ENCODE measurements at regions not wholly inside any gene's neighbourhood (a gene's known extent, or its start where the extent isn't known, plus 50 kb on each side); places are given as distances from the start of the nearest gene placed in this dataset.

GRCh38 chr18:39031647-39032046, 1466.0 kb upstream of the CELF4 start:
- no peaks in the 10 kb centered on the region for H3K4me1 ChIP-seq (ENCODE audit: control insufficient read depth in 1 of 2, extremely low read depth in 1 of 2, insufficient read depth in 2 of 2, low read length in 2 of 2)
- ChIA-PET POLR2A (interaction anchor here in 1 of 2 donors (0.6 kb wide), 1 partner anchor 12 kb away, joined by 3 read pairs; no protein-coding TSS in a partner anchor), CTCF (no interaction called here)
- H3K27me3 Mint-ChIP-seq: no peaks in the 10 kb centered on the region
- DNase-seq (no peak), ATAC-seq (replicated peaks in 1 of 4) (no peak)
- no peaks in the 10 kb centered on the region for H3K4me1 Mint-ChIP-seq
- no peaks in the 10 kb centered on the region for H3K27me3 ChIP-seq (replicated peaks in 1 of 2; ENCODE audit: control insufficient read depth in 2 of 2, extremely low read depth in 1 of 2, insufficient read depth in 2 of 2, low read length in 1 of 2)
- H3K36me3 Mint-ChIP-seq: no peaks in the 10 kb centered on the region
- no peak overlapping the region for H3K27ac ChIP-seq (ENCODE audit: low read length)
- H3K9me3 ChIP-seq: no peaks in the 10 kb centered on the region
- H3K4me3 ChIP-seq (ENCODE audit: control insufficient read depth in 1 of 2, extremely low read depth in 1 of 2, low read length in 1 of 2): no peak overlapping the region
- H3K9me3 Mint-ChIP-seq: peaks cover 0 to 3% (median under 1%) of the 10 kb centered on the region in 3 donors
- WGBS (ENCODE audit: insufficient coverage): 64% methylated on average over 3 of the region's 3 CpGs
- no peaks in the 10 kb centered on the region for H3K36me3 ChIP-seq (ENCODE audit: control insufficient read depth in 2 of 2, extremely low read depth in 1 of 2, insufficient read depth in 1 of 2, low read length in 1 of 2)
- H3K4me3 Mint-ChIP-seq: no peak overlapping the region
- H3K27ac Mint-ChIP-seq: no peak overlapping the region

GRCh38 chr18:39030124-39030655, 1464.6 kb upstream of the CELF4 start:
- no peaks in the 10 kb centered on the region for H3K27me3 ChIP-seq (replicated peaks in 1 of 2; ENCODE audit: control insufficient read depth in 2 of 2, extremely low read depth in 1 of 2, insufficient read depth in 2 of 2, low read length in 1 of 2)
- Mint-ChIP-seq H3K4me1 (no peaks in the 10 kb centered on the region), H3K27ac (no peak overlapping the region), H3K36me3 (no peaks in the 10 kb centered on the region), H3K9me3 (peaks cover 0 to 3% (median 2%) of the 10 kb centered on the region in 3 donors), H3K4me3 (no peak overlapping the region), H3K27me3 (no peaks in the 10 kb centered on the region)
- H3K4me1 ChIP-seq (ENCODE audit: control insufficient read depth in 1 of 2, extremely low read depth in 1 of 2, insufficient read depth in 2 of 2, low read length in 2 of 2): no peaks in the 10 kb centered on the region
- no peak for ATAC-seq (replicated peaks in 1 of 4)
- H3K27ac ChIP-seq (ENCODE audit: low read length): no peak overlapping the region
- no peaks in the 10 kb centered on the region for H3K36me3 ChIP-seq (ENCODE audit: control insufficient read depth in 2 of 2, extremely low read depth in 1 of 2, insufficient read depth in 1 of 2, low read length in 1 of 2)
- H3K9me3 ChIP-seq: no peaks in the 10 kb centered on the region
- POLR2A ChIA-PET: no interaction called here
- DNase-seq: no peak
- no peak overlapping the region for H3K4me3 ChIP-seq (ENCODE audit: control insufficient read depth in 1 of 2, extremely low read depth in 1 of 2, low read length in 1 of 2)
- no CpG with 5 or more reads among the region's 2 CpGs for WGBS (ENCODE audit: insufficient coverage)
- CTCF ChIA-PET: no interaction called here

- CTCF ChIA-PET: no interaction called here
- no peaks in the 10 kb centered on the region for H3K27me3 ChIP-seq (replicated peaks in 1 of 2; ENCODE audit: control insufficient read depth in 2 of 2, extremely low read depth in 1 of 2, insufficient read depth in 2 of 2, low read length in 1 of 2)
These were observed 1459.9 kb upstream of the CELF4 start for GRCh38 chr18:39025531-39025930.

GRCh38 chr18:39019989-39020388, 1454.4 kb upstream of the CELF4 start:
- no peaks in the 10 kb centered on the region for H3K4me1 Mint-ChIP-seq
- H3K36me3 Mint-ChIP-seq: no peaks in the 10 kb centered on the region
- H3K27ac ChIP-seq (ENCODE audit: low read length): no peak overlapping the region
- ATAC-seq (replicated peaks in 1 of 4) (no peak), DNase-seq (no peak)
- no peak overlapping the region for H3K4me3 ChIP-seq (ENCODE audit: control insufficient read depth in 1 of 2, extremely low read depth in 1 of 2, low read length in 1 of 2)
- CTCF ChIA-PET: no interaction called here
- H3K9me3 ChIP-seq: no peaks in the 10 kb centered on the region
- no peaks in the 10 kb centered on the region for H3K27me3 ChIP-seq (replicated peaks in 1 of 2; ENCODE audit: control insufficient read depth in 2 of 2, extremely low read depth in 1 of 2, insufficient read depth in 2 of 2, low read length in 1 of 2)
- peaks cover 0 to 9% (median 4%) of the 10 kb centered on the region in 3 donors for H3K9me3 Mint-ChIP-seq
- H3K27ac Mint-ChIP-seq: no peak overlapping the region
- no peaks in the 10 kb centered on the region for H3K27me3 Mint-ChIP-seq
- POLR2A ChIA-PET: interaction anchor here in 1 of 2 donors (0.6 kb wide), 2 partner anchors 125 to 712 kb away, joined by 3 to 7 read pairs; no protein-coding TSS in a partner anchor
- H3K4me3 Mint-ChIP-seq: no peak overlapping the region
- WGBS (ENCODE audit: insufficient coverage): 64% methylated on average over 2 of the region's 3 CpGs
- no peaks in the 10 kb centered on the region for H3K36me3 ChIP-seq (ENCODE audit: control insufficient read depth in 2 of 2, extremely low read depth in 1 of 2, insufficient read depth in 1 of 2, low read length in 1 of 2)
- no peaks in the 10 kb centered on the region for H3K4me1 ChIP-seq (ENCODE audit: control insufficient read depth in 1 of 2, extremely low read depth in 1 of 2, insufficient read depth in 2 of 2, low read length in 2 of 2)

More at GRCh38 chr18:39025531-39025930, 1459.9 kb upstream of the CELF4 start:
- Mint-ChIP-seq H3K4me3 (no peak overlapping the region), H3K27ac (no peak overlapping the region), H3K27me3 (no peaks in the 10 kb centered on the region), H3K4me1 (no peaks in the 10 kb centered on the region), H3K9me3 (peaks cover 0 to 4% (median 2%) of the 10 kb centered on the region in 3 donors), H3K36me3 (no peaks in the 10 kb centered on the region)
- Histone ChIP-seq H3K9me3 (no peaks in the 10 kb centered on the region), H3K4me3 (ENCODE audit: control insufficient read depth in 1 of 2, extremely low read depth in 1 of 2, low read length in 1 of 2) (no peak overlapping the region), H3K36me3 (ENCODE audit: control insufficient read depth in 2 of 2, extremely low read depth in 1 of 2, insufficient read depth in 1 of 2, low read length in 1 of 2) (no peaks in the 10 kb centered on the region), H3K27ac (ENCODE audit: low read length) (no peak overlapping the region), H3K4me1 (ENCODE audit: control insufficient read depth in 1 of 2, extremely low read depth in 1 of 2, insufficient read depth in 2 of 2, low read length in 2 of 2) (no peaks in the 10 kb centered on the region)
- no peak for ATAC-seq (replicated peaks in 1 of 4)
- no peak for DNase-seq
- no CpG with 5 or more reads among the region's 2 CpGs for WGBS (ENCODE audit: insufficient coverage)
- POLR2A ChIA-PET: no interaction called here

- H3K4me1 ChIP-seq (ENCODE audit: control insufficient read depth in 1 of 2, extremely low read depth in 1 of 2, insufficient read depth in 2 of 2, low read length in 2 of 2): no peaks in the 10 kb centered on the region
- no peaks in the 10 kb centered on the region for H3K36me3 Mint-ChIP-seq
- CTCF ChIA-PET: no interaction called here
- H3K9me3 ChIP-seq: no peaks in the 10 kb centered on the region
- POLR2A ChIA-PET: no interaction called here
- H3K27ac ChIP-seq (ENCODE audit: low read length): no peak overlapping the region
- no peak overlapping the region for H3K27ac Mint-ChIP-seq
- H3K27me3 Mint-ChIP-seq: peaks cover 0 to 3% of the 10 kb centered on the region in 2 donors
- peaks cover 3 to 12% (median 11%) of the 10 kb centered on the region in 3 donors for H3K9me3 Mint-ChIP-seq
- H3K27me3 ChIP-seq (replicated peaks in 1 of 2; ENCODE audit: control insufficient read depth in 2 of 2, extremely low read depth in 1 of 2, insufficient read depth in 2 of 2, low read length in 1 of 2): no peaks in the 10 kb centered on the region
- no peak overlapping the region for H3K4me3 Mint-ChIP-seq
- WGBS (ENCODE audit: insufficient coverage): no CpG with 5 or more reads among the region's 5 CpGs
- no peaks in the 10 kb centered on the region for H3K4me1 Mint-ChIP-seq
- no peak overlapping the region for H3K4me3 ChIP-seq (ENCODE audit: control insufficient read depth in 1 of 2, extremely low read depth in 1 of 2, low read length in 1 of 2)
- H3K36me3 ChIP-seq (ENCODE audit: control insufficient read depth in 2 of 2, extremely low read depth in 1 of 2, insufficient read depth in 1 of 2, low read length in 1 of 2): no peaks in the 10 kb centered on the region
- ATAC-seq (replicated peaks in 1 of 4) (no peak), DNase-seq (no peak)
These were observed 1441.7 kb upstream of the CELF4 start for GRCh38 chr18:39007031-39007902.

- Histone ChIP-seq H3K27ac (ENCODE audit: low read length) (no peak overlapping the region), H3K9me3 (no peaks in the 10 kb centered on the region), H3K4me1 (ENCODE audit: control insufficient read depth in 1 of 2, extremely low read depth in 1 of 2, insufficient read depth in 2 of 2, low read length in 2 of 2) (no peaks in the 10 kb centered on the region), H3K27me3 (replicated peaks in 1 of 2; ENCODE audit: control insufficient read depth in 2 of 2, extremely low read depth in 1 of 2, insufficient read depth in 2 of 2, low read length in 1 of 2) (no peaks in the 10 kb centered on the region), H3K36me3 (ENCODE audit: control insufficient read depth in 2 of 2, extremely low read depth in 1 of 2, insufficient read depth in 1 of 2, low read length in 1 of 2) (no peaks in the 10 kb centered on the region), H3K4me3 (ENCODE audit: control insufficient read depth in 1 of 2, extremely low read depth in 1 of 2, low read length in 1 of 2) (no peak overlapping the region)
- ChIA-PET CTCF (no interaction called here), POLR2A (no interaction called here)
- no peaks in the 10 kb centered on the region for H3K4me1 Mint-ChIP-seq
- H3K9me3 Mint-ChIP-seq: peaks cover 0 to 10% (median 5%) of the 10 kb centered on the region in 3 donors
- H3K27ac Mint-ChIP-seq: no peak overlapping the region
- no peak for ATAC-seq (replicated peaks in 1 of 4)
- H3K4me3 Mint-ChIP-seq: no peak overlapping the region
- WGBS (ENCODE audit: insufficient coverage): 88% methylated on average over 2 of the region's 3 CpGs
- H3K27me3 Mint-ChIP-seq: no peaks in the 10 kb centered on the region
- no peak for DNase-seq
- H3K36me3 Mint-ChIP-seq: no peaks in the 10 kb centered on the region
These were observed 1430.5 kb upstream of the CELF4 start for GRCh38 chr18:38996056-38996455.

Data from T-cell (primary cell).